GM19239 (cell line): ENCODE measurements at regions not wholly inside any gene's neighbourhood (a gene's known extent, or its start where the extent isn't known, plus 50 kb on each side); places are given as distances from the start of the nearest gene placed in this dataset.

Experiments used
- DNase-seq: peaks from one replicate; pipeline ENCODE4 v3.0.0; 2011; ENCODE audit warnings: low spot score; ENCODE audit not compliant: insufficient read length
- FAIRE-seq: peaks from 2 replicates; lab custom pipeline; 2011; peaks lifted over from hg19 to GRCh38; lab: Jason Lieb, UNC

DNA sequence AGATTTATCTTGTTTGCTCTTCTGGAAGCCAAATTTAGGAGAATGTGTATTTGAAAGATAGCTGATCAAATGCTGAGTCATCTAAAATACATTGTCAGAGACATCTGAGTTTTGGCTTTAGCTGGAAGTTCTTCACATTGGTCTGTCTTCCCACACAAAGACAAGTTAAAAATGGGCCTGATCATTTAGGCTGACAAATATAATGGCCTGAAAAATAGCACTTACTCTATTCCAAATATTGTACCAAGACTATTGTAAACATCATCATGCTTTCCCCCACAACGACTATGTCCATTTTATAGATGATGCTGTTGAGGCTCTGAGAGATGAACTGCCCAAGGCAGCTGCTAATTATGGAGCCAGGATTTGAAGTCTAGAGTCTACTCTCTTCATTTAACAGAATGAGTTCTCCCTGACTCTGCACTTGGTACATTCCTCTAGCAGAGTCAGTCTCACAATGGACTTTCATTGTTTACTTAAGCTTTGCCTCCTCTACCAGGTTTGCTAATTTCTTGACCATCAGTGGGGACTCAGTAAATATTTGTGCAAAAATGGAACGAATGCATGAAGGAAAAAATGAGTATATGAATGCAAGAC lies 619.4 kb upstream of the KLF4 start:
- FAIRE-seq = no peak
- no peak for DNase-seq

GRCh38 chr9:108108280-108108851 lies 618.8 kb upstream of the KLF4 start:
- DNase-seq (no peak), FAIRE-seq (no peak)

GRCh38 chr9:108105885-108106284 lies 616.3 kb upstream of the KLF4 start:
- no peak for FAIRE-seq
- no peak for DNase-seq

GRCh38 chr9:108104991-108105390 lies 615.4 kb upstream of the KLF4 start:
- FAIRE-seq (no peak), DNase-seq (no peak)

- no peak for DNase-seq
- no peak for FAIRE-seq
These were observed 613.6 kb upstream of the KLF4 start for GRCh38 chr9:108103046-108103693.

GRCh38 chr9:108101410-108101809 lies 611.8 kb upstream of the KLF4 start:
- FAIRE-seq (no peak), DNase-seq (no peak)

DNA sequence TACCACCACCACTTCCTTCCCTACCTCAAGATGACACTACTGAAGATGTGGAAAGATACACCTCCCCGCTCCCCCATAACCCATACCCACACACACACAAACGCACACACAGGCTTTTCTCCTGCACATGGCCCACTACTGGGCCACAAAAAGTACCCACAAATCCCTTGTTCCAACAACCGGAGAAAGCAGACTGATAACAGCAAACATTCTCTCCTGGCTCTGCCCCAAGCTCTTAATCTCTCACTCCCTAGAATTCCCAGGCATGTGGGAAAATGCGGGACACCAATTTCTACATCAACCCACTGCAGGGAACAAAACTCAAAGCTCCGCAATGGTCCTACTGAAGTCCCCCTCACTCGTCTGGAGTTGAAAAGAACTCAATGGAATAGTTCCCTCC lies 611.0 kb upstream of the KLF4 start:
- DNase-seq = no peak
- FAIRE-seq = no peak

DNA sequence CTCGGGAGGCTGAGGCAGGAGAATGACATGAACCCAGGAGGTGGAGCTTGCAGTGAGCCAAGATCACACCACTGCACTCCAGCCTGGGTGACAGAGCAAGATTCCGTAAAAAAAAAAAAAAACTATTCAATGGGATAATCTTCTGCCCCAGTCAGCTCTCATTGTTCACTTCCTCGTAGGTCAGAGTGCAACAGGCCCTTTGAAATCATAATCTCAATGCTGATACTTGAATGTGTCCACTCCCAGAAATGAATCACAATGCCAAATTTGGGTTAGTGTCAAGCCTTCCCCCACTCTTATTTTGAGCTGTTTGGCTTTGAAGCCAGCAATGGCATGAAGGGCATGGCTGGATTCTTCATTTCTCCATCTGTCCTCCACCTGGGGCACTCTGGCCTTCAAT lies 610.3 kb upstream of the KLF4 start:
- FAIRE-seq (no peak), DNase-seq (no peak)

- no peak for FAIRE-seq
- DNase-seq = no peak
These were observed 605.9 kb upstream of the KLF4 start for GRCh38 chr9:108095496-108095895.

DNA sequence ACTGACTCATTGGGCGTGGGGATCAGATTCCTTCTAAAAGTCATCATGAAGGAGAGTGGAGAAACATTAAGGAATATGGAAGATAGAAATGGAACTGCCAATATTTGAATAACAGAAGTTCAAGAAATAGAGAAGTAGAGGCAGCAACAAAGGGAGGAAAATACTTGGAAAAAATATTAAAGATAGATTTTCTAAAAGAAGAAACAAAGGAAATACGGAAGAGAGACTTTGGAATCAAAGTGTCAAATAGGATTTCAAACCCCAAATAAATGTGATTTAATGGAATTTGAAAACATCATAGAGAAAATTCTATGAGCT lies 605.1 kb upstream of the KLF4 start:
- no peak for FAIRE-seq
- no peak for DNase-seq

- DNase-seq (no peak), FAIRE-seq (no peak)
These were observed 604.5 kb upstream of the KLF4 start for GRCh38 chr9:108093773-108094675.

GRCh38 chr9:108088916-108089315 lies 599.3 kb upstream of the KLF4 start:
- FAIRE-seq (no peak), DNase-seq (no peak)

GRCh38 chr9:108087781-108088180 lies 598.2 kb upstream of the KLF4 start:
- no peak for DNase-seq
- FAIRE-seq = no peak

GRCh38 chr9:108086624-108087023 lies 597.1 kb upstream of the KLF4 start:
- FAIRE-seq (no peak), DNase-seq (no peak)

DNA sequence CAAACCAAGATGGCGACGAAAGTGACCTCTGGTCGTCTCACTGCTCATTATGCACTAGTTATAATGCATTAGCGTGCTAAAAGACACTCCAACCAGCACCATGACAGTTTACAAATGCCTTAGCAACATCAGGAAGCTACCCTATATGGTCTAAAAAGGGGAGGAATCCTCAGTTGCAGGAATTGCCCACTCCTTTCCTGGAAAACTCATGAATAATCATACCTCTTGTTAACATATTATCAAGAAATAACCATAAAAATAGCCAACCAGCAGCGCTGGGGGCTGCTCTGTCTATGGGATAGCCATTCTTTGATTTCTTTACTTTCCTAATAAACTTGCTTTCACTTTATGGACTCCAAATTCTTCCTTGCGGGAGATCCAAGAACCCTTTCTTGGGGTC lies 595.7 kb upstream of the KLF4 start:
- DNase-seq = no peak
- no peak for FAIRE-seq

- no peak for DNase-seq
- FAIRE-seq = no peak
These were observed 594.3 kb upstream of the KLF4 start for GRCh38 chr9:108083796-108084352.

GRCh38 chr9:108083160-108083750 lies 593.7 kb upstream of the KLF4 start:
- DNase-seq (no peak), FAIRE-seq (no peak)

- no peak for FAIRE-seq
- no peak for DNase-seq
These were observed 591.5 kb upstream of the KLF4 start for GRCh38 chr9:108081112-108081511.

- DNase-seq = no peak
- FAIRE-seq = no peak
These were observed 590.7 kb upstream of the KLF4 start for GRCh38 chr9:108080285-108080684.

DNA sequence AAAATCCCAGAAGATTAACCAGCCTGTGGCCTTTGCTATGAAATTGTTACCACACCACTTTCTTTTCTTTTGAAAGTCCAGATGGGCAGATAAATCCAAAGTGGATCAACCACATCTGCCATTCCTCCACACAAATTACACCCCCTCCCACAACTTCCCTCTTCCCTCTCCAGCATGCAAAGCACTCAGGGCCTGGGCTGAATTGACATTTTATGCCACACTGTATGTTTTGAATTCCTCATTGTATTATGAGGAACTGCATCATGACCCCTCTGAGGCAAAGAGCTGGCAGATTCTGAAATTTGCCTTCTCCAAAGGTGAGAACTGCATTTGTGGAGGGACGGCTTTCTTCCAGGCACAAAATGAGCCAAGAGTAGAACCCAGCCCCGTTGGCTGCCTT lies 589.2 kb upstream of the KLF4 start:
- no peak for DNase-seq
- FAIRE-seq = no peak
